BLaER1 treated with 17β-estradiol and CSF1 and Interleukin-3, amounts not matched to agents 10 nM and 100 nM (cell line): ENCODE measurements at regions not wholly inside any gene's neighbourhood (a gene's known extent, or its start where the extent isn't known, plus 50 kb on each side); places are given as distances from the start of the nearest gene placed in this dataset.

Experiments
- H3K27ac ChIP-seq, 11 experiments: shearing (Covaris generic); formaldehyde crosslinking; 2 replicates each; pipeline ENCODE4 v1.8.1; 2022
- H3K27me3 ChIP-seq, 11 experiments: shearing (Covaris generic); formaldehyde crosslinking; 2 replicates each; pipeline ENCODE4 v1.8.1; 2022
- H3K36me3 ChIP-seq, 11 experiments: shearing (Covaris generic); formaldehyde crosslinking; 2 replicates each; pipeline ENCODE4 v1.8.1; 2022
- H3K4me1 ChIP-seq, 10 experiments: shearing (Covaris generic); formaldehyde crosslinking; 2 replicates each; pipeline ENCODE4 v1.8.1; 2022
- H3K4me2 ChIP-seq, 11 experiments: shearing (Covaris generic); formaldehyde crosslinking; 2 replicates each; pipeline ENCODE4 v1.8.1; 2022
- H3K4me3 ChIP-seq, 10 experiments: shearing (Covaris generic); formaldehyde crosslinking; 2 replicates each; pipeline ENCODE4 v1.8.1; 2022
- H3K9ac ChIP-seq, 11 experiments: shearing (Covaris generic); formaldehyde crosslinking; 2 replicates each; pipeline ENCODE4 v1.8.1; 2022
- H3K9me3 ChIP-seq, 11 experiments: shearing (Covaris generic); formaldehyde crosslinking; replicated peaks in 1 of 11; 2 replicates each; pipeline ENCODE4 v1.8.1; 2022
- H4K20me1 ChIP-seq, 11 experiments: shearing (Covaris generic); formaldehyde crosslinking; 2 replicates each; pipeline ENCODE4 v1.8.1; 2022
- Cebpa-rat ChIP-seq, 11 experiments: shearing (Covaris generic); IDR thresholded peaks; 2 replicates each; pipeline ENCODE4 v1.8.1; 2022

DNA sequence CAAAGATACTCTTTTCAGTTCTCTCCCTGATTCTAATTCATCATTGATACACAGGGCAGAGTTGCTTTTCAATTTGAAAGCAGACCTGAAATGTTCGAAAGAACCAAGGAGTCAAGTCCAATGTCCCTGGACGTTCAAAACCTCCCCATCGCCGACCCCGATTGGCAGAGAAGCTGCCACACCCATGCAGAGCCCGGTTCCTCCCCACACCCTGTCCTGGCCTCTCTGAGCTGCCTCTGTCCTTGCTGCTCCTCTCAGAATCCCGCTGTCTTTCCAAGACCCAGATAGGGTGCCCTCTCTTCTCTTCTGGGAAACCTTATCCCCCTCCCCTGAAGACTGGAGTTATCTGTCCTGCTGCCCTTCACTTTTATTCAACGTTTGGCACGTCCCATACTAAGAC is 52.3 kb upstream of the CITED2 start:
- no peaks in the 10 kb centered on the region for H4K20me1 ChIP-seq

DNA sequence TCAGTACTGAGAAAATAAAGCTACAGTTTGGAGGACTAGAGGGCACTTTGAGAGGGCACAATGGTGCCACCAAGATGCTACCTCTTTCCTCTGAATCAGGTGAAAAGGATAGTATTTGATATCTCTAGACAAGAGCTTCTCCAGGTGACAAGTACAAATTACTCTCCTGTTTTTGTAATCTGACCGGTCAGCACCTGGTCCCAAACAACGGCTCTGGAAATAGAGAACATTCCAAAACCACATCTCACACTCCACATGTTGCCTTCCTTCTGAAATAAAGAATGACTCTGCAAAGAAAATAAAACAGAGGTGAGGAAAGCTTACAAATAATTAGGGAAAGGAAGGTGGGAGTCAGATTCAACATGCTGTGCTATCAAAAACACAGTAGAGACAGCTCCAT is 51.3 kb upstream of the CITED2 start:
- no peak overlapping the region for H3K9ac ChIP-seq
- H3K36me3 ChIP-seq = no peaks in the 10 kb centered on the region
- no peaks in the 10 kb centered on the region for H3K27me3 ChIP-seq
- TF ChIP-seq Cebpa-rat (IDR thresholded peaks at IDR 0.05) = no peak
- peaks cover 0 to 17% (median 0%) of the 10 kb centered on the region in 10 experiments; a peak in 8 of 20 replicates for H3K4me1 ChIP-seq
- no peak overlapping the region for H3K4me2 ChIP-seq
- H3K27ac ChIP-seq = no peak overlapping the region
- no peaks in the 10 kb centered on the region for H4K20me1 ChIP-seq
- peaks cover 0 to under 1% (median 0%) of the 10 kb centered on the region in 11 experiments; a peak in 1 of 22 replicates for H3K9me3 ChIP-seq
- H3K4me3 ChIP-seq = no peak overlapping the region

More for the DNA sequence above, 52.3 kb upstream of the CITED2 start:
- Histone ChIP-seq H3K4me3 (no peak overlapping the region), H3K9me3 (peaks cover 0 to 10% (median 5%) of the 10 kb centered on the region in 11 experiments; a peak in 11 of 22 replicates), H3K27me3 (no peaks in the 10 kb centered on the region), H3K4me1 (peaks cover 0 to 14% (median 0%) of the 10 kb centered on the region in 10 experiments; a peak in 8 of 20 replicates), H3K9ac (no peak overlapping the region), H3K4me2 (no peak overlapping the region), H3K27ac (no peak overlapping the region), H3K36me3 (no peaks in the 10 kb centered on the region)
- no peak for TF ChIP-seq Cebpa-rat (IDR thresholded peaks at IDR 0.05)

DNA sequence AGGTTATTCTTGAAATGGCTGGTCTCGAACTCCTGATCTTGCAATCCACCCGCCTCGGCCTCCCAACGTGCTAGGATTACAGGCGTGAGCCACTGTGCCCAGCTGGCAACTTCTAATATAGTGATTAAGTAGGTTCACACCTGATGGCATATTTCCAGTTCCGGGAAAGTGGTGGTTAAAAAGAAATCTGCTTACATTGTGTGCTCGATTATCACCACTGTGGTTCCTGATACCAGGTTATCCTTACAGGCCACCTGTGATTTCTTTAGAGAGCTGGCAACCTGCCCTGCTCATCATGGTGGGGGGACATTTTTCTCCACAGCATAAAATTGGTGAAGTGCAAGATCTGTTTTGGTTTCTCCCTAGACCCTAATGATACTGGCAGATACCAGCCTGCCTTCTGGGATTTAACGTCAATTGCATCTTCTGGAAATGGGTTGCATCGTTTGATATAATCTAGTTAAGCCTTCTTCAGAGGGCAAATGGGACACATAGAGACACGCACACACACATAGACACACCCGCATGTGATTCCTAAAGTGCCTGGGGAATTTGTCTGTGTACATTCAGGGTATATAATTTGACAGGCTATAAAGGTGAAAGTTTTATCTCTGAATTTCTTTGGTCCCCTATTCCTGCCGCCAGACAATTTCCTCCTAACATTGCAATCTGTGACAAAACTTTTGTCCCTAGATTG is 49.7 kb upstream of the CITED2 start:
- Histone ChIP-seq H3K27me3 (no peaks in the 10 kb centered on the region), H3K4me3 (no peak overlapping the region), H3K36me3 (no peaks in the 10 kb centered on the region), H4K20me1 (no peaks in the 10 kb centered on the region), H3K4me2 (no peak overlapping the region), H3K9me3 (no peaks in the 10 kb centered on the region), H3K27ac (no peak overlapping the region), H3K9ac (no peak overlapping the region), H3K4me1 (peaks cover 0 to 25% (median 0%) of the 10 kb centered on the region in 10 experiments; a peak in 8 of 20 replicates)
- TF ChIP-seq Cebpa-rat (IDR thresholded peaks at IDR 0.05) = no peak
